Naive thymus-derived CD8-positive, alpha-beta T cell (primary cell): ENCODE measurements at regions not wholly inside any gene's neighbourhood (a gene's known extent, or its start where the extent isn't known, plus 50 kb on each side); places are given as distances from the start of the nearest gene placed in this dataset.
"Not testable (repeated sequence)": the region's sequence is repeated elsewhere in the genome, so short reads cannot be mapped to it uniquely, and the experiment has no call there.

ENCODE experiments used
- ATAC-seq, 2 donors: fragments of 150-1000 bp; cut with Tn5 transposase in 1 of 2; sonication (Bioruptor Pico), chemical (Tn5 transposase) in 1 of 2; 1 replicate in 1 of 2; 2 replicates in 1 of 2; pipeline ENCODE4 v1.10.0; 2021; ENCODE audit warnings: mild to moderate bottlenecking in 2 of 2, moderate library complexity in 2 of 2
- POLR2A ChIA-PET: fragments of 350-600 bp; sonication (Branson Sonifier 250); formaldehyde crosslinking; loops from one replicate; lab custom pipeline; 2021; ENCODE audit warnings: antibody characterized with exemption; lab: Charles Lee
- DNase-seq, 10 donors: peaks; one replicate each; pipeline versions ENCODE4 v3.0.0 to v3.0.0-alpha.2; 2020 to 2022
- H3K27ac Mint-ChIP-seq, 10 donors: one replicate each; pipeline ENCODE4 v1.8.0; 2020 to 2022; ENCODE audit warnings: mild to moderate bottlenecking in 10 of 10, mixed read lengths in 10 of 10, moderate library complexity in 4 of 10, inconsistent platforms in 1 of 10
- H3K27me3 Mint-ChIP-seq, 5 donors: one replicate each; pipeline ENCODE4 v1.8.0; 2021 to 2022; ENCODE audit warnings: mixed read lengths in 5 of 5
- H3K36me3 Mint-ChIP-seq, 3 donors: one replicate each; pipeline ENCODE4 v1.8.0; 2020 to 2022; ENCODE audit warnings: mixed read lengths in 3 of 3, mild to moderate bottlenecking in 2 of 3, inconsistent platforms in 1 of 3
- H3K4me1 Mint-ChIP-seq, 4 donors: one replicate each; pipeline ENCODE4 v1.8.0; 2021 to 2022; ENCODE audit warnings: mixed read lengths in 4 of 4
- H3K4me3 Mint-ChIP-seq, 10 donors: one replicate each; pipeline ENCODE4 v1.8.0; 2020 to 2022; ENCODE audit warnings: mild to moderate bottlenecking in 10 of 10, mixed read lengths in 10 of 10, moderate library complexity in 6 of 10, inconsistent platforms in 1 of 10
- H3K9me3 Mint-ChIP-seq, 9 donors: one replicate each; pipeline ENCODE4 v1.8.0; 2020 to 2022; ENCODE audit warnings: mixed read lengths in 9 of 9, mild to moderate bottlenecking in 3 of 9, inconsistent platforms in 1 of 9, moderate library complexity in 1 of 9

DNA sequence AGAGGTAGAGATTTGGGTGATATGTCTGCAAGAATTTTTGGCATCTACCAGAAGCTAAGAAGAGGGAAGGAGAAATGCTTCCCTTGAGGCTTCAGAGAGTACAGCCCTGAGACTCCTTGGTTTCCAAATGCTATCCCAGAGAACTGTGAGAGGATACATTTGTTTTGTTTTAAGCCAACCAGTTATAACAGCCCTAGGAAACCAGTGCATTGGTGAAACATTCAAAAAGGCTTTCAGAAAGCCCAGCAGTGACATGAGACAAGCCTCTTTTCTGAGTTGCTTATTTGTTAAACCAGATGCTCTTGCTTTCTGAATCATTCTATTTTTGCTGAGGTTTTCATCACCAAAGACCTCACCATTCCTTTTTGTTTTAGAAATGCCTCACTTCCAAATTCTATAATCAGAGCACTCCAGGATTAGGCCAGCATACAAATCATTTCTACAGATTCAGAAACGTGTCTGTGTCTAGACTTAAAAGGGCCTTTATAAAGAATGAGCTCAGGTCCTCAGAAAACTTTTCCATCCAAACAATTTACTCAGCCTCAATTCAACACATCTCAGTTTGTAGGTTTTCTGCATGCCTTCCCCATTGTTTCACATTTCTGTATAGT, 1617.8 kb upstream of the FLRT2 start:
- no peaks in the 10 kb centered on the region for H3K36me3 Mint-ChIP-seq
- DNase-seq, result no peak
- no peak for ATAC-seq
- no peak overlapping the region for H3K27ac Mint-ChIP-seq
- H3K4me1 Mint-ChIP-seq, result no peaks in the 10 kb centered on the region
- H3K4me3 Mint-ChIP-seq, result no peak overlapping the region
- H3K9me3 Mint-ChIP-seq, result peaks cover 2 to 59% (median 15%) of the 10 kb centered on the region in 9 donors
- POLR2A ChIA-PET, result no interaction called here
- no peaks in the 10 kb centered on the region for H3K27me3 Mint-ChIP-seq

DNA sequence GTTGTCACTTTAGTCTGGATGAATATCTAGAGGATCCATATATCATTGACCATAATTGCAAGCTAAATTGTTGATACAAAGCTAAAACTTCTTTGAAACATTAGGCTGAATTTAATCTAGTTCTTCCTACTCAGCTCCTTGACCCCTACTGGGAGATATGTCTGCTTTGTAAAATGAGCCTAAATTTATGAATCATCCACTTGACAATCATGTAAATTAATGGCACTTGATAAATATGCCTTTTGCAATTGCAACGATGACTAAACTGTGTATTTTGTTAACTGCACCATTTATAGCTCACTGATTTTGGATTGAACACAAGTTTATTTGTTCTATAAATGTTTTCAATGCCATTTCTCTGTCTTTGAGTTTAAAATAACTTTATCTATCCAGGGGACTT, 1616.5 kb upstream of the FLRT2 start:
- Mint-ChIP-seq H3K36me3 (peaks cover 0 to 5% (median 0%) of the 10 kb centered on the region in 3 donors), H3K4me1 (no peaks in the 10 kb centered on the region), H3K27ac (no peak overlapping the region), H3K9me3 (peaks cover 2 to 49% (median 17%) of the 10 kb centered on the region in 9 donors), H3K4me3 (no peak overlapping the region), H3K27me3 (no peaks in the 10 kb centered on the region)
- POLR2A ChIA-PET, result no interaction called here
- ATAC-seq, result no peak
- no peak for DNase-seq

DNA sequence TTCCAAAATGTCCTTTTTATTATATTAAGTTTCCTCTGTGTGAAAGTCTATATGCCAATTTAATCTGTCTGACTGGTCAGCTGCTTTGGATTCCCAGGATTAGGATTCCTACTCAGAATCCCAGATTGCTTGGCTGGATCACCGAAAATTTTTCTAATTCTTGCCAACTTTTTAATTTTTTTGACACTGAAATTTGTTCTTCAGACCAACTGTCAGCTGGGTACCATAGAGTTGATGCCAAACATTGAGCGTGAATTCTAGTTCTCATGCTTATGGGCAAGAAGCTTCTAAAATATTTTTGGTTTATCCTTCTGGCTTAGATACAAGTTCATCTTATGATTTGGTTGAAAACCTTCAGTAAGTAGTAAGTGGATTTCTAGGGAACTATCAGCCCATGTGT, 1611.4 kb upstream of the FLRT2 start:
- H3K4me3 Mint-ChIP-seq, result no peak overlapping the region
- POLR2A ChIA-PET, result no interaction called here
- H3K9me3 Mint-ChIP-seq, result peaks cover 0 to 38% (median 15%) of the 10 kb centered on the region in 9 donors
- ATAC-seq (no peak), DNase-seq (no peak)
- H3K27ac Mint-ChIP-seq, result no peak overlapping the region
- H3K36me3 Mint-ChIP-seq, result peaks cover 0 to 5% (median 0%) of the 10 kb centered on the region in 3 donors
- H3K27me3 Mint-ChIP-seq, result no peaks in the 10 kb centered on the region
- H3K4me1 Mint-ChIP-seq, result no peaks in the 10 kb centered on the region

GRCh38 chr14:83919675-83920074, 1610.3 kb upstream of the FLRT2 start:
- H3K27me3 Mint-ChIP-seq, H3K4me3 Mint-ChIP-seq, ATAC-seq, H3K4me1 Mint-ChIP-seq, DNase-seq, H3K27ac Mint-ChIP-seq, POLR2A ChIA-PET, H3K36me3 Mint-ChIP-seq: not testable (repeated sequence)
- H3K9me3 Mint-ChIP-seq, result peaks cover 2 to 31% (median 12%) of the 10 kb centered on the region in 9 donors

DNA sequence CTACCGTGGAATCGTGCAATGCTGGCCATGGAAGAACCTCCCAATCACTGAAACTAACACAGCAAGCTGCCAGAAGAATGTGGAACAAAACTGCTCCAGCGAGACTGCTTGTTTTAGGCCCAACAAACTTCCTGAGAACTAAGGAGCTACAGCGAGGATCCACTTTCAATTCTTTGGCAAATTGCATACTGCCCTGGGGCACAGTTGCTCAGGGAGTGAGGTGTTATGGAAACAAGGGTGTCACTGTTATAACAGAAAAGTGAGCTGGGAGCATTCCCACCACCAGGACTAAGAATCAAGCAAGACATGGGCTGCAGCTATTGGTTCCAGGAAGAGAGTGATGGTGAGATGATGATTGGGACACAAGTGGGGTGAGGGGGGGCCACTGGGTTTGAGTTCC, 1606.1 kb upstream of the FLRT2 start:
- ATAC-seq (no peak), DNase-seq (no peak)
- H3K36me3 Mint-ChIP-seq, result no peaks in the 10 kb centered on the region
- peaks cover 0 to 28% (median 14%) of the 10 kb centered on the region in 9 donors for H3K9me3 Mint-ChIP-seq
- H3K4me3 Mint-ChIP-seq, result no peak overlapping the region
- no peaks in the 10 kb centered on the region for H3K4me1 Mint-ChIP-seq
- POLR2A ChIA-PET, result no interaction called here
- no peaks in the 10 kb centered on the region for H3K27me3 Mint-ChIP-seq
- no peak overlapping the region for H3K27ac Mint-ChIP-seq

- Mint-ChIP-seq H3K4me1 (no peaks in the 10 kb centered on the region), H3K27me3 (no peaks in the 10 kb centered on the region), H3K4me3 (no peak overlapping the region), H3K36me3 (no peaks in the 10 kb centered on the region), H3K27ac (no peak overlapping the region), H3K9me3 (peaks cover 0 to 32% (median 15%) of the 10 kb centered on the region in 9 donors)
- no peak for DNase-seq
- ATAC-seq, result no peak
- POLR2A ChIA-PET, result no interaction called here
These were observed 1605.7 kb upstream of the FLRT2 start for GRCh38 chr14:83924259-83924658.

DNA sequence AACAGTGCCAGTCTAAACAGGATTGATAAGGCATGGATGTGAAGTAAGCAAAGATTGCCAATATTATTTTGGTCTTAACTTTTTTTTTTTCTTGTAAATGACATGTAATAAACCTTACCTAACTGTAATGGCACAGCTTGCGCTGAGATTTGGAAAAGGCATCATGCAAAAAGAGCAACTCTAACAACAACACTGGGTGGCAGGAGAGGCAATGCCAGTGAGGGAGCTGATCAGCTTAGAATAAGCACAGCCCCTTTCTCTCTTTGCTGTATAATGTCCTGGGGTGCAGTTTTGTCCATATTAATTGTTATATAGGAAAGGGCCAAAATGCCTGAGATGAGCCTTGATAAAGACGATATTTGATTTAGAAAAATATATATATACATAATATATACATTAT, 1589.7 kb upstream of the FLRT2 start:
- no peak overlapping the region for H3K4me3 Mint-ChIP-seq
- no peak overlapping the region for H3K27ac Mint-ChIP-seq
- peaks cover 6 to 44% (median 19%) of the 10 kb centered on the region in 9 donors for H3K9me3 Mint-ChIP-seq
- no peak for ATAC-seq
- DNase-seq, result no peak
- H3K36me3 Mint-ChIP-seq, result peaks cover 0 to 6% (median 0%) of the 10 kb centered on the region in 3 donors
- POLR2A ChIA-PET, result no interaction called here
- H3K4me1 Mint-ChIP-seq, result no peaks in the 10 kb centered on the region
- H3K27me3 Mint-ChIP-seq, result no peaks in the 10 kb centered on the region

DNA sequence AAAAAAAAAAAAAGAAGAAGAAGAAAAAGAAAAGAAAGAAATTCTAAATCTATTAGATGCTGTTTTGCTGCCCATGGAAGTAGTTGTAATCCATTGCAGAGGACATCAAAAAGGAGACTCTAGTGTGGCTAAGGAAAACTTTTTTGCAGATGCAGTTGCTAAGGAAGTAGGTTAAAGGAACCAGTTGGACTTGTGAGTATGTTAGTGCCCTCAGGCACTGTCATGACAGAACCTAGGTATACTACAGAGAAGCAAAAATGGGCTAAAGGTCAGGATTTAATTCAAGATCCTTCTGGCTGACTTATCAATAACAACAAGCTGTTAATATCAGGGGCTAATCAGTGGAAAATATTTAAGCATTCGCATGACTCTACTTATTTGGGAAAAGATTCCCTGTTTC, 1571.6 kb upstream of the FLRT2 start:
- POLR2A ChIA-PET, result no interaction called here
- Mint-ChIP-seq H3K4me1 (no peaks in the 10 kb centered on the region), H3K36me3 (no peaks in the 10 kb centered on the region), H3K27ac (no peak overlapping the region), H3K9me3 (peaks cover 0 to 33% (median 14%) of the 10 kb centered on the region in 9 donors), H3K4me3 (no peak overlapping the region), H3K27me3 (no peaks in the 10 kb centered on the region)
- DNase-seq (no peak), ATAC-seq (no peak)

DNA sequence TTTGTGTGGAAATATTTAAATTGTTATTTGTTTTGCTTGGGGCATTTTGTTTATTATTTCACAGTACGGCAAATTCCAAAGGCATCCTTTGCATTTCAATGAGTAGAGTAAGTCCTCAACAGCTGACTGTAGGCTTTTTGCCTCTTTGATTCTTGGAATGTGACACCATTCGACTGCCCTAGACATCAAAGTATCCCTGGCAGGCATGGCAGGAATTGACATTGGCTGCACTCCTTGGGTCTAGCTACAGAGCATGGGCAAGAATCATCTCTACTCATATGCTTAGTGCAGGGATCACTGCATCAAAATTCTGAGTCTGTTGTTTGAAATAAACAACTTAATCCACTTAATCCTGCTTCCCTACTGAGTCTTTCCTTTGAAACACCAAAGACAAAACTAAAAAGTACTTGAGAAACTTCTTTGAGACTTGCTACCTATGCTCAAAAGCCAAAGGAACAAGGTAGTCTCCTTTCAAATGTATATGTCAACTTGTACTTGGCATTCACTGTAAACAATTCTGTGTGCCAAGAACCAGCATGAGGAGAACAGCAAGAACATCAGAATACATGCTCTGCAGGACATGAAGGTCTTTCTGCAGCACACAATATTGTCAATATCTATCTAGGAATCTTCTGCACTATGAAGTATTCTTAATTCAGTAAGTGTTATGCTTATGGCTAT, 1569.0 kb upstream of the FLRT2 start:
- ATAC-seq (no peak), DNase-seq (no peak)
- no peaks in the 10 kb centered on the region for H3K27me3 Mint-ChIP-seq
- no peak overlapping the region for H3K27ac Mint-ChIP-seq
- no peaks in the 10 kb centered on the region for H3K36me3 Mint-ChIP-seq
- H3K9me3 Mint-ChIP-seq, result peaks cover 0 to 29% (median 9%) of the 10 kb centered on the region in 9 donors
- POLR2A ChIA-PET, result no interaction called here
- H3K4me1 Mint-ChIP-seq, result no peaks in the 10 kb centered on the region
- no peak overlapping the region for H3K4me3 Mint-ChIP-seq

GRCh38 chr14:83969998-83970397, 1559.9 kb upstream of the FLRT2 start:
- no peak for ATAC-seq
- Mint-ChIP-seq H3K27ac (no peak overlapping the region), H3K36me3 (peaks cover 0 to 4% (median 0%) of the 10 kb centered on the region in 3 donors), H3K4me1 (no peaks in the 10 kb centered on the region), H3K9me3 (peaks cover 8 to 30% (median 16%) of the 10 kb centered on the region in 9 donors), H3K27me3 (no peaks in the 10 kb centered on the region), H3K4me3 (no peak overlapping the region)
- no peak for DNase-seq
- POLR2A ChIA-PET, result no interaction called here

- Mint-ChIP-seq H3K9me3 (peaks cover 2 to 30% (median 11%) of the 10 kb centered on the region in 9 donors), H3K27me3 (no peaks in the 10 kb centered on the region), H3K4me3 (no peak overlapping the region), H3K27ac (no peak overlapping the region), H3K36me3 (peaks cover 0 to 4% (median 0%) of the 10 kb centered on the region in 3 donors), H3K4me1 (no peaks in the 10 kb centered on the region)
- POLR2A ChIA-PET, result no interaction called here
- no peak for ATAC-seq
- no peak for DNase-seq
These were observed 1557.3 kb upstream of the FLRT2 start for GRCh38 chr14:83972631-83973030.

DNA sequence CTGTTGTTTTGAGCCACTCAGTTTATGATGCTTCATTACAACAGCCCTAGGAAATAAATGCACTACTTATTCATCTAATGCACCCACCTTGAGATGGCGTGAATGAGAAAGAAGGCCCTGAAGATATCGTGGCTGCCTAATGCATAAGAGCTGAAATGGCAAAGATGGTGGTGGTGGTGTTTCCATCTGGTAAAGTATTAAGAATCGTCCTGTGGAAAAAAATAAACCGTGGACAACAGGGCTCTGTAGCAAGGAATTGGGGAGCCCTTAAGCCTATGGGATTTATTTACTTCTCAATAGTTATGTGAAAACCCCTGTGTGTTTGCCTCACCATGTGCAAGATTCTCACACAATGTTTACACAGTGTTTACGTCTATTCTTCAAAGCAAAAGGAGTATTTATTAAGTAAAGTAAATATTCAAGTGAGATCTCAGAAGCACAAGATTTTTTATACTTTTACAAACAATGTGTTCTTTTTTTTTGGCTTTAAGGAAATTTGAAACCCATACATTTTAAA, 1555.2 kb upstream of the FLRT2 start:
- H3K27me3 Mint-ChIP-seq, result no peaks in the 10 kb centered on the region
- peaks cover 0 to 4% (median 0%) of the 10 kb centered on the region in 3 donors for H3K36me3 Mint-ChIP-seq
- no peak overlapping the region for H3K4me3 Mint-ChIP-seq
- H3K27ac Mint-ChIP-seq, result no peak overlapping the region
- DNase-seq, result no peak
- no peaks in the 10 kb centered on the region for H3K4me1 Mint-ChIP-seq
- POLR2A ChIA-PET, result no interaction called here
- ATAC-seq, result no peak
- H3K9me3 Mint-ChIP-seq, result peaks cover 0 to 24% (median 9%) of the 10 kb centered on the region in 9 donors

DNA sequence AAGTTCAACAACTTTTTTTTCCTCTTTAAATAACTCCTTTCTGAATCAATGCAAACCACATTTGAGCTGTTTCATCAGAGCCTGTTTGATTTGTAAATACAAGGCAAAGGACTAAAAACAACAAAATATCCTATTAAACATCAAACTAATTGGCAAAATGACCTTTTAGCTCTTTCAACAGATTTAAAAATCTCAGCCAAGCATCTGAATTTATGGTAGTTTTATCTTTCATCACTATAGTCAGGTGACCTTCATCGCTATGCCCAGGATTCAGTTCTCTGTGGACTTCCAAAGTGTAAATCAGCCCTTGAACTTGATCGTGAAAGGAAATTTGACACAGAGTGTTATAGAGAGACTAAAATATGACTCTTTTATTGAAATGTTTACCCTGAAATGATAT, 1554.5 kb upstream of the FLRT2 start:
- Mint-ChIP-seq H3K4me3 (no peak overlapping the region), H3K9me3 (peaks cover 0 to 21% (median 7%) of the 10 kb centered on the region in 9 donors), H3K27me3 (no peaks in the 10 kb centered on the region), H3K27ac (no peak overlapping the region), H3K4me1 (no peaks in the 10 kb centered on the region), H3K36me3 (peaks cover 0 to 4% (median 0%) of the 10 kb centered on the region in 3 donors)
- POLR2A ChIA-PET, result no interaction called here
- DNase-seq, result no peak
- ATAC-seq, result no peak
